Colonic mucosa (tissue), 4 donors: ENCODE measurements at regions not wholly inside any gene's neighbourhood (a gene's known extent, or its start where the extent isn't known, plus 50 kb on each side); places are given as distances from the start of the nearest gene placed in this dataset.

ENCODE experiments used
- DNase-seq: peaks from one replicate; pipeline ENCODE4 v3.0.0-alpha.2; 2020
- H3K27ac ChIP-seq: fragments of 200-600 bp; one replicate; pipeline ENCODE4 v1.8.0; 2021
- H3K27me3 ChIP-seq: fragments of 200-600 bp; one replicate; pipeline ENCODE4 v1.8.0; 2021
- H3K36me3 ChIP-seq: fragments of 200-600 bp; one replicate; pipeline ENCODE4 v1.8.0; 2021
- H3K4me1 ChIP-seq: fragments of 200-600 bp; one replicate; pipeline ENCODE4 v1.8.0; 2021; ENCODE audit warnings: mild to moderate bottlenecking
- H3K4me3 ChIP-seq: fragments of 200-600 bp; one replicate; pipeline ENCODE4 v1.8.0; 2021
- H3K9ac ChIP-seq, 2 donors: one replicate each; pipeline ENCODE4 v1.7.0; 2013; ENCODE audit warnings: control low read depth in 2 of 2, low read depth in 2 of 2, low read length in 2 of 2
- H3K9me3 ChIP-seq: fragments of 200-600 bp; one replicate; pipeline ENCODE4 v1.8.0; 2021
- intact Hi-C: fragments of 100-400 bp; cut with DNase I; formaldehyde crosslinking; loops from one replicate; pipeline ENCODE4 v1.14.1; 2022
- TF ChIP-seq, protein P1 (sequence below): fragments of 200-600 bp; IDR thresholded peaks from one replicate; pipeline ENCODE4 v1.8.0; 2022; ENCODE audit warnings: antibody characterized with exemption, mild to moderate bottlenecking
- donor health status: healthy.
- donor health status: DM: no; HTN: no; CAD: no.
- donor health status: DM: no; HTN: no; CAD: no.

DNA sequence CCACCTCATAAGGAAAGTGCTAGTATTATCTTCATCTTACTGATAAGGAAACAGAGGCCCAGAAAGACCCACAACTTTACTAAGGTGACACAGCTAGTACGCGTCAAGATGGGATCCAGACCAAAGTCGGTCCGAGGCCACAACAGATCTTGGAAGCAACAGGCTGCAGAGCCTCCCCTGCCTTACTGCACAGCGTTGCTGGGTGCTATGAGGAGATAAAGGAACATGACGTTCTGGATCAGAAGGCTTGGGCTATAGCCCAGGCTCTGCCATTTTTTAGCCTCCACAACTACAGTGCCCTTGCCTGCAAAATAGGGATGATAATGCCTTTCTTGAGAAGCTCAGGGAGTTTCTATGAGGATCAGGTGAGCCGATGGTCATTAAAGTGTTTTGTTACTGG, 144.1 kb downstream of the NMUR2 start:
- no peak for DNase-seq
- no peaks in the 10 kb centered on the region for H3K9me3 ChIP-seq
- no peak overlapping the region for H3K27ac ChIP-seq
- no peak overlapping the region for H3K9ac ChIP-seq
- H3K27me3 ChIP-seq: no peaks in the 10 kb centered on the region
- TF ChIP-seq, protein P1, sequence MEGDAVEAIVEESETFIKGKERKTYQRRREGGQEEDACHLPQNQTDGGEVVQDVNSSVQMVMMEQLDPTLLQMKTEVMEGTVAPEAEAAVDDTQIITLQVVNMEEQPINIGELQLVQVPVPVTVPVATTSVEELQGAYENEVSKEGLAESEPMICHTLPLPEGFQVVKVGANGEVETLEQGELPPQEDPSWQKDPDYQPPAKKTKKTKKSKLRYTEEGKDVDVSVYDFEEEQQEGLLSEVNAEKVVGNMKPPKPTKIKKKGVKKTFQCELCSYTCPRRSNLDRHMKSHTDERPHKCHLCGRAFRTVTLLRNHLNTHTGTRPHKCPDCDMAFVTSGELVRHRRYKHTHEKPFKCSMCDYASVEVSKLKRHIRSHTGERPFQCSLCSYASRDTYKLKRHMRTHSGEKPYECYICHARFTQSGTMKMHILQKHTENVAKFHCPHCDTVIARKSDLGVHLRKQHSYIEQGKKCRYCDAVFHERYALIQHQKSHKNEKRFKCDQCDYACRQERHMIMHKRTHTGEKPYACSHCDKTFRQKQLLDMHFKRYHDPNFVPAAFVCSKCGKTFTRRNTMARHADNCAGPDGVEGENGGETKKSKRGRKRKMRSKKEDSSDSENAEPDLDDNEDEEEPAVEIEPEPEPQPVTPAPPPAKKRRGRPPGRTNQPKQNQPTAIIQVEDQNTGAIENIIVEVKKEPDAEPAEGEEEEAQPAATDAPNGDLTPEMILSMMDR: no peak
- no peaks in the 10 kb centered on the region for H3K36me3 ChIP-seq
- intact Hi-C loops: no loop called here
- H3K4me1 ChIP-seq: no peaks in the 10 kb centered on the region
- H3K4me3 ChIP-seq: no peak overlapping the region

DNA sequence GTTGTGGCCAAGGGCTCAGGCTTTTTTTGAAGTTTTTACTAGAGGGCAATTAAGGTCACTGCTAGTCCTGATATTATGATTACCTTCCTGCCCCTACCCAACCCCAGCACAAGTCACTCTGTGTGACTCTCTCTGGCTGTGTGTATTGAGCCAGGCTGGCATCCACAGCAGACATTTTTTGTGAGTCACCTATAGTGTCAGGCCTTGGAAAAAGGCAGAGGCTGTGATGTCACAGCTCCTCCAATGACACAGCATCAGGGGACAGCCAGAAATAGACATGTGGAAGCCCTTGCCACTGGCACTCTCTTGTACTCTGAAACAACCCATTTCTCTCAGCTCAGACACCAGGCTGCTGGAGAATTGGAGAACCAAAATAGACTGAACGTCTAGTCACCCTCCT, 145.4 kb downstream of the NMUR2 start:
- intact Hi-C loops: no loop called here
- H3K9me3 ChIP-seq: no peaks in the 10 kb centered on the region
- no peaks in the 10 kb centered on the region for H3K4me1 ChIP-seq
- H3K27me3 ChIP-seq: no peaks in the 10 kb centered on the region
- H3K4me3 ChIP-seq: no peak overlapping the region
- TF ChIP-seq, protein P1: no peak
- no peak overlapping the region for H3K9ac ChIP-seq
- DNase-seq: no peak
- no peaks in the 10 kb centered on the region for H3K36me3 ChIP-seq
- H3K27ac ChIP-seq: no peak overlapping the region

DNA sequence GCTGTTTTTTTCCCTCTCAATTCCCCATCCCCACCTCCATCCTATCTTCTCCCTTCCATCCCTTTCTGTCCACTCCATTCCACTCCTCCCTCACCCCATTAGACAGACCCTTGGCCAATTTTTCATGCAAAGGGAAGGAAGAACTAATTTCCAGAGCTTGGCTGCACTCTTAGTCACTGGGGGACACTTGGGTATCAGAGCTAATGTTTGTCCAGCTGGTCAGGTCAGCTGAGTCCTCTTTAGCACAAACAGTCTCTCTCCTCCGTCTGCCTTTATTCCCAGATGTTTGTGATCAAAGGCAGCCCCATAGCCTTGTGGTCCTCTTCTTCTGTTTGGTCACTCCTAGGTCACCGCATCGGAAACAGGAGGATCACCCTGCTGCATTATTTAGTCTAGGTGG, 148.5 kb downstream of the NMUR2 start:
- Histone ChIP-seq H3K27me3 (no peaks in the 10 kb centered on the region), H3K4me1 (no peaks in the 10 kb centered on the region), H3K4me3 (no peak overlapping the region), H3K36me3 (no peaks in the 10 kb centered on the region), H3K9me3 (no peaks in the 10 kb centered on the region), H3K9ac (no peak overlapping the region), H3K27ac (no peak overlapping the region)
- no peak for DNase-seq
- TF ChIP-seq, protein P1: no peak
- intact Hi-C loops: no loop called here

GRCh38 chr5:152255411-152255810, 149.7 kb downstream of the NMUR2 start:
- Histone ChIP-seq H3K27me3 (no peaks in the 10 kb centered on the region), H3K36me3 (no peaks in the 10 kb centered on the region), H3K9me3 (no peaks in the 10 kb centered on the region), H3K4me1 (no peaks in the 10 kb centered on the region), H3K4me3 (no peak overlapping the region), H3K27ac (no peak overlapping the region), H3K9ac (no peak overlapping the region)
- TF ChIP-seq, protein P1: no peak
- intact Hi-C loops: no loop called here
- DNase-seq: no peak

DNA sequence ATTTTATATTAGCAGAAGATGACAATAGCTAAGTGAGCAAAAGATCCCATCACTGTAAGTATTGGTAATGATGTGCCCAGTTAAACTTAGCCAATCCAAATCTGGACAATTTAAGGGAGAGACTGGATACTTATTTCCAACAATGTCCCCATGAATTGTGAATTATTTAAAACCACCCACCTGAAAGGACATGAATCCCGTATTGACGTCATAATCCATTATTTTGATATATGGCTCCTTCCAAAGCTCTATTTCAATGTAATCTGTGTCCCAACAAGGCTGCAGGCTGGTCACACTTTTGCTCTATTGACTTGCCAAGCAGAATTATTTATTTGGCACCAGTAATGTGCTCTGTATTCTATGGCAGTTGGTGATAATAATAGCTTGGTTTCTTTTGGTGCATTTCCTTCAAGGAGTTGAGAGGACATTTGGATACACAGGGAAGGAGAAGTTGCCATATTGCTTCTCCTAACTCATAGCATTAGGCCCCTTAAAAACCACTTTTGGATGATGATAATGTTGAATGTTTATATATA, 157.2 kb downstream of the NMUR2 start:
- H3K9me3 ChIP-seq: no peaks in the 10 kb centered on the region
- intact Hi-C loops: no loop called here
- no peaks in the 10 kb centered on the region for H3K36me3 ChIP-seq
- H3K4me3 ChIP-seq: no peak overlapping the region
- TF ChIP-seq, protein P1: no peak
- no peak overlapping the region for H3K9ac ChIP-seq
- no peak for DNase-seq
- no peak overlapping the region for H3K27ac ChIP-seq
- no peaks in the 10 kb centered on the region for H3K4me1 ChIP-seq
- no peaks in the 10 kb centered on the region for H3K27me3 ChIP-seq
